ENCODE measurements at regions not wholly inside any gene's neighbourhood (a gene's known extent, or its start where the extent isn't known, plus 50 kb on each side); places are given as distances from the start of the nearest gene placed in this dataset.

GRCh38 chr2:155494744-155495143, 796.2 kb downstream of the KCNJ3 start:
- CTCF ChIA-PET: no interaction called here

More at GRCh38 chr2:155494744-155495143, 796.2 kb downstream of the KCNJ3 start:
- no peaks in the 10 kb centered on the region for H3K9me2 ChIP-seq
- no peaks in the 10 kb centered on the region for H3F3A ChIP-seq (replicated peaks; ENCODE audit: insufficient read depth)
- no peaks in the 10 kb centered on the region; the same call in 1 of the 2 replicates for H3K9me3 ChIP-seq
- H2AFZ ChIP-seq (ENCODE audit: low read depth): no peak overlapping the region
- no peak for DNase-seq
- WGBS (ENCODE audit: low lambda C conversion rate): 16% methylated on average over 3 of the region's 3 CpGs
- no peak for TF ChIP-seq MXI1 (IDR thresholded peaks at IDR 0.05; ENCODE audit: low read depth, low read length)
- no peak for TF ChIP-seq EZH2phosphoT487 (IDR thresholded peaks at IDR 0.05; ENCODE audit: borderline replicate concordance, low read depth)
- TF ChIP-seq NRF1 (IDR thresholded peaks at IDR 0.05; ENCODE audit: low read depth, low read length): no peak
- no peak for TF ChIP-seq FOSL2 (IDR thresholded peaks at IDR 0.05; ENCODE audit: borderline replicate concordance, low read depth)
- TF ChIP-seq TAF1 (IDR thresholded peaks at IDR 0.05; ENCODE audit: borderline replicate concordance, low read depth, low read length): no peak
- TF ChIP-seq USF2 (IDR thresholded peaks at IDR 0.05; ENCODE audit: borderline replicate concordance, low read depth, low read length): no peak
- no peak for TF ChIP-seq RXRA (IDR thresholded peaks at IDR 0.05; ENCODE audit: borderline replicate concordance, low read depth)
- no peak for TF ChIP-seq MAX (IDR thresholded peaks at IDR 0.05; ENCODE audit: low read depth)
- TF ChIP-seq JUND (IDR thresholded peaks at IDR 0.05): no peak
- TF ChIP-seq GATA2 (CRISPR knock-in tag; IDR thresholded peaks at IDR 0.05): no peak
- TF ChIP-seq FOXJ3 (CRISPR knock-in tag; IDR thresholded peaks at IDR 0.05): no peak
- TF ChIP-seq EP300 (IDR thresholded peaks at IDR 0.05; ENCODE audit: borderline replicate concordance in 1 of 2, low read depth in 1 of 2, low read length in 1 of 2): no peak
- TF ChIP-seq SMC3 (IDR thresholded peaks at IDR 0.05; ENCODE audit: low read depth, low read length): no peak
- no peak for TF ChIP-seq REST (IDR thresholded peaks at IDR 0.05; ENCODE audit: low read depth, low read length)
- TF ChIP-seq CHD2 (IDR thresholded peaks at IDR 0.05; ENCODE audit: low read length, partially characterized antibody): no peak
- no peak for TF ChIP-seq TCF12 (IDR thresholded peaks at IDR 0.05)
- no peak for TF ChIP-seq RFX5 (IDR thresholded peaks at IDR 0.05; ENCODE audit: low read length)
- no peak for TF ChIP-seq MEF2A (IDR thresholded peaks at IDR 0.05; ENCODE audit: borderline replicate concordance, low read depth)
- TF ChIP-seq PBX3 (IDR thresholded peaks at IDR 0.05): no peak
- no peak for TF ChIP-seq USF1 (IDR thresholded peaks at IDR 0.05; ENCODE audit: borderline replicate concordance, low read depth)
- H3K36me3 ChIP-seq (replicated peaks in 1 of 2; ENCODE audit: control insufficient read depth in 1 of 2, insufficient read depth in 2 of 2, low read length in 1 of 2): no peaks in the 10 kb centered on the region
- H3K9ac ChIP-seq: no peak overlapping the region
- POLR2A ChIA-PET: no interaction called here
- no peaks in the 10 kb centered on the region for H3K27me3 ChIP-seq (ENCODE audit: insufficient read depth)
- H3K4me2 ChIP-seq: no peak overlapping the region
- H4K20me1 ChIP-seq (ENCODE audit: insufficient read depth): no peaks in the 10 kb centered on the region
- no peak overlapping the region for H3K27ac ChIP-seq (ENCODE audit: low read depth in 2 of 2, low read length in 1 of 2)
- H3K4me1 ChIP-seq (ENCODE audit: control insufficient read depth in 1 of 2, insufficient read depth in 2 of 2, low read depth in 1 of 2, low read length in 1 of 2): no peaks in the 10 kb centered on the region
- no peak overlapping the region for H3K4me3 ChIP-seq (ENCODE audit: low read depth in 2 of 2, low read length in 1 of 2)
- no peaks in the 10 kb centered on the region for H3K79me2 ChIP-seq (ENCODE audit: insufficient read depth)
